ENCODE measurements at regions not wholly inside any gene's neighbourhood (a gene's known extent, or its start where the extent isn't known, plus 50 kb on each side); places are given as distances from the start of the nearest gene placed in this dataset.

DNA sequence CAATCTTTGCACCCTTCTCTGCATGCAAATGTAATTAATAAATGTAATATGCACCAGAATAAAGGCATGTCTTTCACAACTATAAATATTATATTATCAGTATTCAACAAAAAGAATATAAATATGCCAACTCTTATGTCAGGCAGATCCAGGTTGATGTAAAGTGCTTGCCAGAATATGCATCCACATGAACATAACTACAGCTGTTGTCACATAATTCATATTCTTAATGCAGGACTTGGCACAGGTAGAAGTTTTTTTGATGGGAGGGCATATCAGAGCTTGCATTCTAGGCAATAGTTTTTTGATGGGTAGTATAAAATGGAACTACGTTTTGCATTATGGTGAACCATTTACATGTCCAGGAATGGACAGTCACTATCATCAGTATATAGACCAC is 544.3 kb downstream of the ZNF804A start:
- POLR2A ChIA-PET, result no interaction called here
- DNase-seq (ENCODE audit: low spot score) (no peak), ATAC-seq (no peak)
- H3K36me3 Mint-ChIP-seq, result peaks cover 13% of the 10 kb centered on the region; the same call in 1 of the 2 replicates
- no peaks in the 10 kb centered on the region for H3K27me3 Mint-ChIP-seq (ENCODE audit: low read depth)
- H3K4me3 Mint-ChIP-seq, result no peak overlapping the region
- no peak overlapping the region for H3K27ac Mint-ChIP-seq
- TF ChIP-seq, protein P1, sequence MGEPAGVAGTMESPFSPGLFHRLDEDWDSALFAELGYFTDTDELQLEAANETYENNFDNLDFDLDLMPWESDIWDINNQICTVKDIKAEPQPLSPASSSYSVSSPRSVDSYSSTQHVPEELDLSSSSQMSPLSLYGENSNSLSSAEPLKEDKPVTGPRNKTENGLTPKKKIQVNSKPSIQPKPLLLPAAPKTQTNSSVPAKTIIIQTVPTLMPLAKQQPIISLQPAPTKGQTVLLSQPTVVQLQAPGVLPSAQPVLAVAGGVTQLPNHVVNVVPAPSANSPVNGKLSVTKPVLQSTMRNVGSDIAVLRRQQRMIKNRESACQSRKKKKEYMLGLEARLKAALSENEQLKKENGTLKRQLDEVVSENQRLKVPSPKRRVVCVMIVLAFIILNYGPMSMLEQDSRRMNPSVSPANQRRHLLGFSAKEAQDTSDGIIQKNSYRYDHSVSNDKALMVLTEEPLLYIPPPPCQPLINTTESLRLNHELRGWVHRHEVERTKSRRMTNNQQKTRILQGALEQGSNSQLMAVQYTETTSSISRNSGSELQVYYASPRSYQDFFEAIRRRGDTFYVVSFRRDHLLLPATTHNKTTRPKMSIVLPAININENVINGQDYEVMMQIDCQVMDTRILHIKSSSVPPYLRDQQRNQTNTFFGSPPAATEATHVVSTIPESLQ (CRISPR knock-in tag; IDR thresholded peaks at IDR 0.05), result no peak
- TF ChIP-seq TEAD1 (CRISPR knock-in tag; IDR thresholded peaks at IDR 0.05) (no peak), ATF2 (CRISPR knock-in tag; IDR thresholded peaks at IDR 0.05; ENCODE audit: borderline replicate concordance, low read depth) (no peak), ZNF138 (CRISPR knock-in tag; conservative IDR thresholded peaks at IDR 0.05) (no peak), FOXJ3 (CRISPR knock-in tag; IDR thresholded peaks at IDR 0.05; ENCODE audit: borderline replicate concordance) (no peak), ZNF532 (CRISPR knock-in tag; IDR thresholded peaks at IDR 0.05; ENCODE audit: borderline replicate concordance) (no peak), TCF7 (CRISPR knock-in tag; IDR thresholded peaks at IDR 0.05; ENCODE audit: low read depth) (no peak), RELA (CRISPR knock-in tag; IDR thresholded peaks at IDR 0.05; ENCODE audit: borderline replicate concordance) (no peak), NFATC4 (CRISPR knock-in tag; IDR thresholded peaks at IDR 0.05) (no peak), SP1 (CRISPR knock-in tag; conservative IDR thresholded peaks at IDR 0.05) (no peak), EMX1 (CRISPR knock-in tag; IDR thresholded peaks at IDR 0.05) (no peak), NR1H2 (CRISPR knock-in tag; IDR thresholded peaks at IDR 0.05) (no peak), SMAD3 (CRISPR knock-in tag; IDR thresholded peaks at IDR 0.05; ENCODE audit: borderline replicate concordance) (no peak), ZNF423 (CRISPR knock-in tag; IDR thresholded peaks at IDR 0.05) (no peak), GTF2I (CRISPR knock-in tag; conservative IDR thresholded peaks at IDR 0.05) (no peak), ZNF425 (CRISPR knock-in tag; conservative IDR thresholded peaks at IDR 0.05) (no peak), NR2C2 (CRISPR knock-in tag; IDR thresholded peaks at IDR 0.05) (no peak), AR (CRISPR knock-in tag; IDR thresholded peaks at IDR 0.05) (no peak)
- TF ChIP-seq, protein P2, sequence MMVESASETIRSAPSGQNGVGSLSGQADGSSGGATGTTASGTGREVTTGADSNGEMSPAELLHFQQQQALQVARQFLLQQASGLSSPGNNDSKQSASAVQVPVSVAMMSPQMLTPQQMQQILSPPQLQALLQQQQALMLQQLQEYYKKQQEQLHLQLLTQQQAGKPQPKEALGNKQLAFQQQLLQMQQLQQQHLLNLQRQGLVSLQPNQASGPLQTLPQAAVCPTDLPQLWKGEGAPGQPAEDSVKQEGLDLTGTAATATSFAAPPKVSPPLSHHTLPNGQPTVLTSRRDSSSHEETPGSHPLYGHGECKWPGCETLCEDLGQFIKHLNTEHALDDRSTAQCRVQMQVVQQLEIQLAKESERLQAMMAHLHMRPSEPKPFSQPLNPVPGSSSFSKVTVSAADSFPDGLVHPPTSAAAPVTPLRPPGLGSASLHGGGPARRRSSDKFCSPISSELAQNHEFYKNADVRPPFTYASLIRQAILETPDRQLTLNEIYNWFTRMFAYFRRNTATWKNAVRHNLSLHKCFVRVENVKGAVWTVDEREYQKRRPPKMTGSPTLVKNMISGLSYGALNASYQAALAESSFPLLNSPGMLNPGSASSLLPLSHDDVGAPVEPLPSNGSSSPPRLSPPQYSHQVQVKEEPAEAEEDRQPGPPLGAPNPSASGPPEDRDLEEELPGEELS (CRISPR knock-in tag; IDR thresholded peaks at IDR 0.05), result no peak
- H3K9me3 Mint-ChIP-seq, result peaks cover 16% of the 10 kb centered on the region
- peaks cover 7% of the 10 kb centered on the region for H3K4me1 Mint-ChIP-seq
- CTCF ChIA-PET, result no interaction called here
